SK-N-SH (cell line): ENCODE measurements at regions not wholly inside any gene's neighbourhood (a gene's known extent, or its start where the extent isn't known, plus 50 kb on each side); places are given as distances from the start of the nearest gene placed in this dataset.

Experiments used
- EP300 ChIP-seq, 2 experiments: IDR thresholded peaks; 2 replicates each; pipeline versions ENCODE4 v1.4.0 to v1.6.1; 2012; ENCODE audit warnings: borderline replicate concordance in 1 of 2, low read depth in 1 of 2, low read length in 1 of 2
- POLR2AphosphoS5 ChIP-seq: IDR thresholded peaks from 2 replicates; pipeline ENCODE4 v1.6.1; 2012; ENCODE audit warnings: low read depth, low read length
- RFX5 ChIP-seq: IDR thresholded peaks from 2 replicates; pipeline ENCODE4 v1.6.1; 2012; ENCODE audit warnings: mild to moderate bottlenecking, improper control_type of control experiment, low read length
- TF ChIP-seq, protein P1 (sequence below): fragments of 200-600 bp; sonication (generic); IDR thresholded peaks from 2 replicates; pipeline ENCODE4 v1.6.1; 2017; ENCODE audit warnings: antibody characterized with exemption, mild to moderate bottlenecking, moderate library complexity

- no peak for TF ChIP-seq POLR2AphosphoS5
- TF ChIP-seq, protein P1, sequence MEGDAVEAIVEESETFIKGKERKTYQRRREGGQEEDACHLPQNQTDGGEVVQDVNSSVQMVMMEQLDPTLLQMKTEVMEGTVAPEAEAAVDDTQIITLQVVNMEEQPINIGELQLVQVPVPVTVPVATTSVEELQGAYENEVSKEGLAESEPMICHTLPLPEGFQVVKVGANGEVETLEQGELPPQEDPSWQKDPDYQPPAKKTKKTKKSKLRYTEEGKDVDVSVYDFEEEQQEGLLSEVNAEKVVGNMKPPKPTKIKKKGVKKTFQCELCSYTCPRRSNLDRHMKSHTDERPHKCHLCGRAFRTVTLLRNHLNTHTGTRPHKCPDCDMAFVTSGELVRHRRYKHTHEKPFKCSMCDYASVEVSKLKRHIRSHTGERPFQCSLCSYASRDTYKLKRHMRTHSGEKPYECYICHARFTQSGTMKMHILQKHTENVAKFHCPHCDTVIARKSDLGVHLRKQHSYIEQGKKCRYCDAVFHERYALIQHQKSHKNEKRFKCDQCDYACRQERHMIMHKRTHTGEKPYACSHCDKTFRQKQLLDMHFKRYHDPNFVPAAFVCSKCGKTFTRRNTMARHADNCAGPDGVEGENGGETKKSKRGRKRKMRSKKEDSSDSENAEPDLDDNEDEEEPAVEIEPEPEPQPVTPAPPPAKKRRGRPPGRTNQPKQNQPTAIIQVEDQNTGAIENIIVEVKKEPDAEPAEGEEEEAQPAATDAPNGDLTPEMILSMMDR = no peak
- TF ChIP-seq RFX5 = no peak
- no peak for TF ChIP-seq EP300 (IDR thresholded peaks at IDR 0.05; ENCODE audit: borderline replicate concordance in 1 of 2, low read depth in 1 of 2, low read length in 1 of 2)
Observed at GRCh38 chr9:107994648-107995047, 505.1 kb upstream of the KLF4 start.
